ENCODE measurements at regions not wholly inside any gene's neighbourhood (a gene's known extent, or its start where the extent isn't known, plus 50 kb on each side); places are given as distances from the start of the nearest gene placed in this dataset.

DNA sequence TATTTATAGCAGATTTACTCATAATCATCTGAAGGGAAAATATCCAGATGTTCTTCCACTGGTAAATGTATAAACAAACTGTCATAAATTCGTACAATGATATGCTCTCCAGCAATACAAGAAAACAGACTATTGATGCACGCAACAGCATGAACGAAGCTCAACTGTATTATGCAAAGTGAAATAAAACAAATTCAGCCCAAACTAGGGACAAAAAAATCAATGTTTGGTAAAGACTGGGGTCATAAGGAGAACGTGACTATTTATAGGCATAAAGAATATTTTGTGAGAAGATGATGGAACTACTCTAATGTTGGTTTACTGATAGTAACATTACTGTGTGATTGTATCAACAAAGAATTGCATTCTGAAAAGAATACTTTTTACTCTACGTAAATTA, 1276.7 kb upstream of the DDX18 start:
- Histone ChIP-seq H4K91ac (replicated peaks; ENCODE audit: insufficient read length, low read length) (no peak overlapping the region), H2BK15ac (ENCODE audit: low read length) (no peak overlapping the region), H3K14ac (ENCODE audit: insufficient read length) (no peak overlapping the region), H3K56ac (replicated peaks; ENCODE audit: insufficient read length, low read depth, low read length) (no peak overlapping the region), H3K4ac (replicated peaks; ENCODE audit: insufficient read length, low read depth, low read length) (no peak overlapping the region), H3K9ac (replicated peaks in 1 of 4; ENCODE audit: extremely low read depth in 1 of 4, low read depth in 3 of 4, low read length in 3 of 4) (no peak overlapping the region), H3K36me3 (ENCODE audit: control insufficient read depth in 2 of 4, insufficient read depth in 4 of 4, low read length in 3 of 4) (no peaks in the 10 kb centered on the region), H3K27ac (ENCODE audit: low read depth, low read length) (no peak overlapping the region), H3K9me3 (ENCODE audit: insufficient read depth in 2 of 2, low read depth in 1 of 2, low read length in 1 of 2) (peaks cover 4 to 13% of the 10 kb centered on the region in 2 experiments; a peak in 1 of 4 replicates), H3K23me2 (ENCODE audit: low read depth, low read length) (no peaks in the 10 kb centered on the region), H3K18ac (ENCODE audit: extremely low read depth, low read length) (no peak overlapping the region), H4K8ac (ENCODE audit: extremely low read depth, insufficient read depth, low read length) (no peak overlapping the region), H3K27me3 (replicated peaks in 1 of 4; ENCODE audit: control insufficient read depth in 3 of 4, extremely low read depth in 1 of 4, insufficient read depth in 3 of 4, low read length in 3 of 4) (no peaks in the 10 kb centered on the region), H2BK20ac (ENCODE audit: low read length) (no peak overlapping the region), H3K4me1 (replicated peaks in 1 of 4; ENCODE audit: control insufficient read depth in 3 of 4, insufficient read depth in 4 of 4, low read length in 3 of 4) (no peaks in the 10 kb centered on the region), H2BK12ac (ENCODE audit: low read depth, low read length) (no peak overlapping the region), H2AK5ac (ENCODE audit: low read depth, low read length) (no peak overlapping the region), H2BK5ac (ENCODE audit: low read depth, low read length) (no peak overlapping the region), H3K79me1 (ENCODE audit: low read depth, low read length) (no peaks in the 10 kb centered on the region), H2AFZ (ENCODE audit: low read length) (no peak overlapping the region), H3K4me2 (ENCODE audit: insufficient read depth in 1 of 2, low read depth in 2 of 2, low read length in 2 of 2) (no peak overlapping the region), H3K79me2 (ENCODE audit: control insufficient read depth in 1 of 2, insufficient read depth in 2 of 2, low read length in 2 of 2) (no peaks in the 10 kb centered on the region), H4K20me1 (replicated peaks in 1 of 2; ENCODE audit: control insufficient read depth in 1 of 2, insufficient read depth in 2 of 2, low read length in 2 of 2) (no peaks in the 10 kb centered on the region), H2BK120ac (replicated peaks; ENCODE audit: low read depth, low read length) (no peak overlapping the region), H4K5ac (ENCODE audit: insufficient read length, low read depth, low read length) (no peak overlapping the region), H3K23ac (ENCODE audit: insufficient read length) (no peak overlapping the region), H3K4me3 (ENCODE audit: extremely low read depth in 1 of 4, insufficient read depth in 2 of 4, low read depth in 3 of 4, low read length in 4 of 4) (no peak overlapping the region)
- ChIA-PET POLR2A (ENCODE audit: partially characterized antibody) (no interaction called here), CTCF (ENCODE audit: partially characterized antibody) (no interaction called here)
- no peak for TF ChIP-seq CREB1 (IDR thresholded peaks at IDR 0.05)
- TF ChIP-seq SP2 (IDR thresholded peaks at IDR 0.05; ENCODE audit: low read length) = no peak
- TF ChIP-seq CEBPB (IDR thresholded peaks at IDR 0.05; ENCODE audit: low read depth, low read length) = no peak
- TF ChIP-seq GTF2F1 (IDR thresholded peaks at IDR 0.05; ENCODE audit: borderline replicate concordance, low read depth, low read length) = no peak
- no peak for TF ChIP-seq POU5F1 (IDR thresholded peaks at IDR 0.05; ENCODE audit: low read depth, low read length)
- TF ChIP-seq SUZ12 (IDR thresholded peaks at IDR 0.05; ENCODE audit: low read length) = no peak
- no peak for TF ChIP-seq SP1 (IDR thresholded peaks at IDR 0.05; ENCODE audit: low read depth, low read length)
- TF ChIP-seq, protein P1, sequence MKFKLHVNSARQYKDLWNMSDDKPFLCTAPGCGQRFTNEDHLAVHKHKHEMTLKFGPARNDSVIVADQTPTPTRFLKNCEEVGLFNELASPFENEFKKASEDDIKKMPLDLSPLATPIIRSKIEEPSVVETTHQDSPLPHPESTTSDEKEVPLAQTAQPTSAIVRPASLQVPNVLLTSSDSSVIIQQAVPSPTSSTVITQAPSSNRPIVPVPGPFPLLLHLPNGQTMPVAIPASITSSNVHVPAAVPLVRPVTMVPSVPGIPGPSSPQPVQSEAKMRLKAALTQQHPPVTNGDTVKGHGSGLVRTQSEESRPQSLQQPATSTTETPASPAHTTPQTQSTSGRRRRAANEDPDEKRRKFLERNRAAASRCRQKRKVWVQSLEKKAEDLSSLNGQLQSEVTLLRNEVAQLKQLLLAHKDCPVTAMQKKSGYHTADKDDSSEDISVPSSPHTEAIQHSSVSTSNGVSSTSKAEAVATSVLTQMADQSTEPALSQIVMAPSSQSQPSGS (IDR thresholded peaks at IDR 0.05; ENCODE audit: low read length) = no peak
- no peak for TF ChIP-seq TEAD4 (IDR thresholded peaks at IDR 0.05; ENCODE audit: low read depth, low read length)
- no peak for TF ChIP-seq SIN3A (conservative IDR thresholded peaks at IDR 0.05 in 1 of 2, IDR thresholded peaks at IDR 0.05 in 1 of 2; ENCODE audit: low read depth in 1 of 2, low read length in 2 of 2)
- TF ChIP-seq YY1 (IDR thresholded peaks at IDR 0.05; ENCODE audit: low read depth, low read length) = no peak
- no peak for TF ChIP-seq KDM4A (IDR thresholded peaks at IDR 0.05; ENCODE audit: low read depth, low read length, severe bottlenecking)
- no peak for FAIRE-seq
- WGBS, 2 experiments (ENCODE audit: extremely low coverage in 1 of 2, insufficient coverage in 1 of 2, insufficient read length in 1 of 2, insufficient replicate concordance in 2 of 2, low coverage in 1 of 2, low lambda C conversion rate in 2 of 2, missing lambda C conversion rate in 1 of 2) = 86% methylated on average over 5 of the region's 5 CpGs; no CpG with 5 or more reads in 1 of the 2 experiments
- no peak for DNase-seq (ENCODE audit: low read depth in 1 of 2, low spot score in 2 of 2)

Data from H1 (cell line).